BLaER1 treated with 17β-estradiol and CSF1 and Interleukin-3, amounts not matched to agents 10 nM and 100 nM (cell line): ENCODE measurements at regions not wholly inside any gene's neighbourhood (a gene's known extent, or its start where the extent isn't known, plus 50 kb on each side); places are given as distances from the start of the nearest gene placed in this dataset.

ENCODE experiments used
- H3K27ac ChIP-seq, 11 experiments: shearing (Covaris generic); formaldehyde crosslinking; 2 replicates each; pipeline ENCODE4 v1.8.1; 2022
- H3K27me3 ChIP-seq, 11 experiments: shearing (Covaris generic); formaldehyde crosslinking; 2 replicates each; pipeline ENCODE4 v1.8.1; 2022
- H3K36me3 ChIP-seq, 11 experiments: shearing (Covaris generic); formaldehyde crosslinking; 2 replicates each; pipeline ENCODE4 v1.8.1; 2022
- H3K4me1 ChIP-seq, 10 experiments: shearing (Covaris generic); formaldehyde crosslinking; 2 replicates each; pipeline ENCODE4 v1.8.1; 2022
- H3K4me2 ChIP-seq, 11 experiments: shearing (Covaris generic); formaldehyde crosslinking; 2 replicates each; pipeline ENCODE4 v1.8.1; 2022
- H3K4me3 ChIP-seq, 10 experiments: shearing (Covaris generic); formaldehyde crosslinking; 2 replicates each; pipeline ENCODE4 v1.8.1; 2022
- H3K9ac ChIP-seq, 11 experiments: shearing (Covaris generic); formaldehyde crosslinking; 2 replicates each; pipeline ENCODE4 v1.8.1; 2022
- H3K9me3 ChIP-seq, 11 experiments: shearing (Covaris generic); formaldehyde crosslinking; replicated peaks in 1 of 11; 2 replicates each; pipeline ENCODE4 v1.8.1; 2022
- H4K20me1 ChIP-seq, 11 experiments: shearing (Covaris generic); formaldehyde crosslinking; 2 replicates each; pipeline ENCODE4 v1.8.1; 2022
- Cebpa-rat ChIP-seq, 11 experiments: shearing (Covaris generic); IDR thresholded peaks; 2 replicates each; pipeline ENCODE4 v1.8.1; 2022

DNA sequence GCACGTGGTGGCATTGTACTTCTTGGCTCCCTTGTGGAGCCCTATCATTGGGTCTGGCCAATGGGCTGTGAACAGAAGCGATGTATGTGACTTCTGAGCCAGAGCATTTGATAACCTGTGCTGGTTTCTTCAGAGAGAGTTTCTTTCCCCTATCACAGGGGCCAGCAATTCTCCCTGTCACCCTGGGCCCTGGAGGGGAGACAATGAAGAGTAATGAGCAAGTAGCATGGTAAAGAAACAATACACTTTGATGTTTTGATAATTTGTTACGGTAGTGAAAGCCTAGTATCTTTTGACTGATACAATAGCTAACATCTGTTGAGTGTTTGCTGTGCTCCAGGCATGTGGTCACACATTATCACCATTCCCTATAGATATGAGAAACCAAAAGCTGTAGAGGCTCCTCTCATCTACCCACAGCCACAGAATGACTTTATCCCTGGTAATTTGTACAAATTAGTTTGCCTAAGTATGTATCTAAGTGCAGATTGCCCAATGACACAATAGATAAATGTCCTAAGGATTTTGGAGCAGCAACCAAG lies 113.4 kb upstream of the SVIL start:
- no peak overlapping the region for H3K27ac ChIP-seq
- no peak for TF ChIP-seq Cebpa-rat (IDR thresholded peaks at IDR 0.05)
- H3K9me3 ChIP-seq = no peaks in the 10 kb centered on the region
- no peaks in the 10 kb centered on the region; a peak in 1 of 22 replicates for H4K20me1 ChIP-seq
- H3K27me3 ChIP-seq = no peaks in the 10 kb centered on the region
- H3K9ac ChIP-seq = no peak overlapping the region
- no peaks in the 10 kb centered on the region for H3K36me3 ChIP-seq
- H3K4me1 ChIP-seq = no peaks in the 10 kb centered on the region
- H3K4me3 ChIP-seq = no peak overlapping the region
- no peak overlapping the region for H3K4me2 ChIP-seq

DNA sequence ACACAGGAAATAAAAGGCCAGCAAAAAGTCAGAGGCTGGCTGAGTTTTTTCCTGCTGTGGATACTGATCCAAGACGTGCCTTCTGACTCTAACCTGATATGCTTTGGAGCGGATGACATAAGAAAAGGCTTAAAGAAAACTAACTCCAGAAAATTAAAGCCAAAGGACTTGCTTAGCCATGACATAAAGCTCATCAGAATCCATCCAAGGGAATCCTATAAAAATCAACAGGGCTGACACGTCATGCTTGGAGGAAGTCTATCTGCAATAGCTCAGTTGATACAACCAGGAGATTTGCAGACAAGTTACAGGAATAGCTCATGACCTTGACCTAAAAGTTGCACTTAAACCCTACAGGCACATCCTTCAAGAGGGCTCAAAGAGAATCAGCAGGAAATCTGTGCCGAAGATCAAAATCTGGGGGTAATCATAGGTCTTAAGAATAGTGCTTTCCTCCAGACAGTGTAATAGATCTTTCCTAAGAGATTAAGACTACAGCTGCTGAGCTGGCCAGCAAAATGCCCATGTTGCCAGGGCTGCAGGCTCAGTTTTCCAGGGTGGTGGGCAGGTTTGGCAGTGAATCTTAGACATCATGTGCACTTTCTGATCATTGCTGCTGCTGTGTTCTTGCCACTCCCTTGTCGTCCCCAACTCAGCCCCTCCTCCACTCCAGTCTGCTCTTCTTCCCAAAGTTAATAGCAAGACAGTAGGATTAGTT lies 111.5 kb upstream of the SVIL start:
- no peak overlapping the region for H3K27ac ChIP-seq
- H3K9ac ChIP-seq = no peak overlapping the region
- H3K4me3 ChIP-seq = no peak overlapping the region
- no peaks in the 10 kb centered on the region for H3K4me1 ChIP-seq
- H3K27me3 ChIP-seq = no peaks in the 10 kb centered on the region
- H3K4me2 ChIP-seq = no peak overlapping the region
- H3K36me3 ChIP-seq = no peaks in the 10 kb centered on the region
- no peaks in the 10 kb centered on the region for H3K9me3 ChIP-seq
- TF ChIP-seq Cebpa-rat (IDR thresholded peaks at IDR 0.05) = no peak
- no peaks in the 10 kb centered on the region; a peak in 1 of 22 replicates for H4K20me1 ChIP-seq

DNA sequence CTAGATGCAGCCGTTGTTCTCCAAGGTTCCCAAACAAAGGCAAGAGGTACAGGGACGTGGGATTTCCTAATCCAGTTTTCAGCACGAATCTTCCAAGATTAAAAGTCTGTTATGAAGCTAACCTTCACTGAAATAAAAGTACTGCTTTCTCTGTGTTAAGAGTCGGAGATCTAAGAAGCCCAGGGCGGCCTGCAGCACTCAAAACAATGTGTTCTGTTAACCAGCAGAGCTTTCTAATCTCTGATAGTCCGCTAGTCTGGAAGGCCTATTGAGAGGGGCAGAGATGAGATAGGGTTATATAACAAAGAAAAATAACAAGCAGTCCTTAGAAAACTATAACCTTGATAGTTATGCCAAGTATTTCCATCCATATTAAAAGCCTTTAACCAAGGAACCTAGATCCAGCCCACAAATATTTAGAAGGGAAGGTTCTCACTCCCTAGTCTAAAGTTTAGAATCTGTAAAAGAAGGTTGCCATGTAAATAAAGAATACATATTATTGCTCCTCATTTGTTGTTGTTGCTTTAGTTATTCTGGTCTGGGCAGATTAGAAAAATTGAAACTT lies 106.3 kb upstream of the SVIL start:
- Histone ChIP-seq H3K4me3 (no peak overlapping the region), H3K36me3 (no peaks in the 10 kb centered on the region), H3K27me3 (peaks cover 17 to 31% (median 26%) of the 10 kb centered on the region in 11 experiments), H4K20me1 (peaks cover 0 to 13% (median 5%) of the 10 kb centered on the region in 11 experiments; a peak in 6 of 22 replicates), H3K9ac (no peak overlapping the region), H3K27ac (no peak overlapping the region), H3K9me3 (no peaks in the 10 kb centered on the region), H3K4me1 (peaks cover 5 to 12% (median 9%) of the 10 kb centered on the region in 10 experiments; a peak in 16 of 20 replicates), H3K4me2 (no peak overlapping the region)
- TF ChIP-seq Cebpa-rat (IDR thresholded peaks at IDR 0.05) = no peak

DNA sequence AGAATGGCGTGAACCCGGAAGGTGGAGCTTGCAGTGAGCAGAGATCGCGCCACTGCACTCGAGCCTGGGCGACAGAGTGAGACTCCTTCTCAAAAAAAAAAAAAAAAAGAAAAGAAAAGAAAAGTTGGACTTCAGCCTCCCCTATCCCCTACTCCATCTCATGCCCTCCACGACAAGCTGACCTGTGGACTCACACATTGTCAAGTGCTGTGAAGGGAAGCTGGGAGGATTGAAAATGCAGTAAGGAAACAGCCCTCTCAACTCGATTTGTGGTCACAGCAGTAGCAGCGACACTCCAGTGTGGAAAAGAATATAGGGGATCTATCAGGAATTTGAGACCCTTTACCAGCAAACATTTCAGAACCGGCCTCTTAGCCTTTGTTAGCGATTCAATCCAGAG lies 103.6 kb upstream of the SVIL start:
- TF ChIP-seq Cebpa-rat (IDR thresholded peaks at IDR 0.05) = no peak
- Histone ChIP-seq H3K4me3 (no peak overlapping the region), H3K4me1 (peaks cover 20 to 28% (median 26%) of the 10 kb centered on the region in 10 experiments), H3K27me3 (peaks cover 20 to 36% (median 31%) of the 10 kb centered on the region in 11 experiments), H3K27ac (no peak overlapping the region), H3K9ac (no peak overlapping the region), H3K36me3 (no peaks in the 10 kb centered on the region), H3K9me3 (no peaks in the 10 kb centered on the region), H4K20me1 (peaks cover 0 to 20% (median 6%) of the 10 kb centered on the region in 11 experiments; a peak in 7 of 22 replicates), H3K4me2 (no peak overlapping the region)

DNA sequence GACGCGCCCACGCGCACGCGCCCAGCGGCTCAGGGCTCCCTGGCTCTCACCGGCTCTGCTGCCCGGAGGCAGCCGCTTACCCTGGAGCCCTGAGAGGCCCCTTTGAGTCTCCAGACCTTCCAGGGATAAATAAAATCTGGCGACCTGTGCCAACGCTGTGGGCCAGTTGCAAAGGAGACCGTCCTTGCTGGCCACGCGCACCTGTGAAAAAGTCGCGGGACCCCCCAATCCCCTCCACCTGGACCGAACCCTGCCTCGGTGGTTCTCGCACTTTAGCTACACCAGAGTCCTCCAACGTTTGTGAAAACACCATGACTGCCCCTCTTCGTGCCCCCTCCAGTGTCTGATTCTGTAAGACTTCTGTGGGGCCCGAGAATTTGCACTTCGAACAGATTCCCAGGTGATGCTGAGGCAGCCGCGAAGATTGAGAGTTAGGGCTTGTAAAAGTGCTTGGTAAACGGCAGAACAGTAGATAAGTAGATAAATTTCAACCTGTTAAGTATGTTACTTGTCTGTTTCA lies 102.4 kb upstream of the SVIL start:
- H3K9me3 ChIP-seq = no peaks in the 10 kb centered on the region
- H3K36me3 ChIP-seq = no peaks in the 10 kb centered on the region
- peak overlapping the region; percentile 77 to 95 (median 87); a peak in 18 of 20 replicates for H3K4me3 ChIP-seq
- peak overlapping the region; percentile 81 to 100 (median 98) for H3K4me2 ChIP-seq
- peak overlapping the region in 7 of 11 experiments; percentile 91 to 97 (median 94); a peak in 10 of 22 replicates for H3K9ac ChIP-seq
- peaks cover 20 to 36% (median 31%) of the 10 kb centered on the region in 11 experiments for H3K27me3 ChIP-seq
- H3K4me1 ChIP-seq = peaks cover 26 to 37% (median 28%) of the 10 kb centered on the region in 10 experiments
- no peak for TF ChIP-seq Cebpa-rat (IDR thresholded peaks at IDR 0.05)
- H3K27ac ChIP-seq = peak overlapping the region in 1 of 11 experiments; percentile 96; a peak in 1 of 22 replicates
- H4K20me1 ChIP-seq = peaks cover 0 to 27% (median 6%) of the 10 kb centered on the region in 11 experiments; a peak in 7 of 22 replicates

DNA sequence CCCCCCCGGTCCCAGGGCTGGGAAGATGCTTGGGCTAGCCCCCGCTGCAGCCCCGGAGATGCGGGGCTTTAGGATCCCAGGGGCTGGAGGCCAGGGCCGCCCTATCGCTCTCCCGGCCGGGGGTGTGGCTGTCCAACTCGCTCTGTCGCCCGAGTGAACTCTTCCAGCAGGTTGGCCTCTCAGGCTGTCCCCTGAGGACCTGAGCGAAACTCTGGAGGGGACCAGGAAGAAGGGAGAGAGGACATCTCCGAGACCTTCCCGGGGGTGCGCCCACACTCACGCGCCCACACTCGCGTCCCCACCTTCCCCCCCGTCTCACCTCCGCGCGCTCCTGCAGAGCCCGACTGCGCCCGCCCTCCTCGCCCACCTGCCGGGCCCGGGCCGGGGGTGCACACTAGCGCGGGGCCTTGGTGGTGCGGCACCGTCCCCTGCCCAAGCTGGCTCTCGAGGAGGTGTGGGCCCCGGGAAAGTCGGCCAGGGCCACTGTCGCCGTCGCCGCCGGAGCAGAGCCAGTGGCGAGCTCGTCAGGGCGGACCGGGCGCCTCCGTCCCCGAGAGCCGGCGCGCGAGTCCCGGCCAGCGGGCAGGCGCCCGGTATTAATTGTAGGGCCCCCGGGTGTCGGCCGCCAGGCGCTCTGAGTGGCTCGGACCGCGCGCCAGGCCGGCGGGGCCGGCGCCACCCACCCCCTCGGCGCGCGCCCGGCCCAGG lies 101.7 kb upstream of the SVIL start:
- Histone ChIP-seq H4K20me1 (peaks cover 0 to 32% (median 6%) of the 10 kb centered on the region in 11 experiments; a peak in 8 of 22 replicates), H3K36me3 (0 out of 22 replicates have a peak, but pooled peaks cover 0 to 3% (median 0%) of the 10 kb centered on the region in 11 experiments), H3K27ac (peak overlapping the region in 9 of 11 experiments; percentile 19 to 96 (median 93); a peak in 11 of 22 replicates), H3K4me2 (peak overlapping the region; percentile 81 to 100 (median 98)), H3K9me3 (no peaks in the 10 kb centered on the region), H3K4me3 (peak overlapping the region; percentile 77 to 95 (median 87)), H3K9ac (peak overlapping the region; percentile 90 to 97 (median 94); a peak in 21 of 22 replicates), H3K4me1 (peaks cover 26 to 41% (median 32%) of the 10 kb centered on the region in 10 experiments), H3K27me3 (peaks cover 20 to 36% (median 31%) of the 10 kb centered on the region in 11 experiments)
- TF ChIP-seq Cebpa-rat (IDR thresholded peaks at IDR 0.05) = no peak

DNA sequence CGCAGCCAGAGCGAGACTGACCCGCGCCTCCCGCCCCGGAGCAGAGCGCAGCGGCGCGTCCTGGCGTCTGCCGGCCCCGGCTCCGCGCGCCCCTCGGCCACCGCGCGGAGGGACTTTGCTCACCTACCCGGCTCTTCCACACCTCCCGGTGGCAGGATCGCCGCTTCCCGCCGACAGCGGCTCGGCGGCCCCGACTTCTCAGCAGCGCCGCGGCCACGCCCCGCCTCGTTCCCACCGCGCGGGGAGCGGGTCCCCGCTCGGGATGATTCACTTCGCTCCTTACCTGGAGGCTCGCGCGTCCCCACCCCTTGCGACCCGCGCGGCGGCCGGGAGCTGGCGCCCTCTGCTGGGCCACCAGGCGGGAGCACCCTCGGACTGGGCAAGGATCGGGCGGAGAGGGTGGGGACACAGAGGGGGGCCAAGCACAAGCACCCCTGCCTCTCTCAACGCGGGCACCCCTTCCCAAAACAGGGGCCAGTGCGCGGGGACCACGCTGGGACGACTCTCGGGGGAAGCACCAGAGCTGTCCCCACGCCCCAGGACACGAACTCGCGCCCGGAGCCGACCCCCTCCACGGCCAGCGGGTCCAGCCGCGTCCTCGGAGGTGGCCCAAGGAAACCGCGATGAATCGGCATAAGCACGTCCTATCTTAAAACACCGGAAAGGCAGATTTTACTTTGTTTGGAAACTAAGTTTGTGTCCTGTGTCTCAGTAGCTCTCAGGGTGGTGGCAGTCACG lies 101.0 kb upstream of the SVIL start:
- TF ChIP-seq Cebpa-rat (IDR thresholded peaks at IDR 0.05) = no peak
- H3K27ac ChIP-seq = peak overlapping the region; percentile 88 to 96 (median 93)
- H4K20me1 ChIP-seq = peaks cover 0 to 32% (median 6%) of the 10 kb centered on the region in 11 experiments; a peak in 8 of 22 replicates
- peaks cover 26 to 42% (median 32%) of the 10 kb centered on the region in 10 experiments for H3K4me1 ChIP-seq
- H3K27me3 ChIP-seq = peaks cover 20 to 36% (median 31%) of the 10 kb centered on the region in 11 experiments
- no peaks in the 10 kb centered on the region for H3K9me3 ChIP-seq
- peak overlapping the region; percentile 81 to 100 (median 98) for H3K4me2 ChIP-seq
- H3K4me3 ChIP-seq = peak overlapping the region; percentile 77 to 95 (median 87)
- H3K36me3 ChIP-seq = peaks cover 0 to 3% (median 0%) of the 10 kb centered on the region in 11 experiments; a peak in 1 of 22 replicates
- H3K9ac ChIP-seq = peak overlapping the region; percentile 90 to 97 (median 94)
